HG02759 (cell line): ENCODE measurements at regions not wholly inside any gene's neighbourhood (a gene's known extent, or its start where the extent isn't known, plus 50 kb on each side); places are given as distances from the start of the nearest gene placed in this dataset.

Source experiments
- ATAC-seq: cut with Tn5 transposase; IDR thresholded peaks from one replicate; pipeline ENCODE4 v1.9.1; 2021; ENCODE audit warnings: mild to moderate bottlenecking, moderate library complexity; ENCODE audit not compliant: unreplicated experiment

DNA sequence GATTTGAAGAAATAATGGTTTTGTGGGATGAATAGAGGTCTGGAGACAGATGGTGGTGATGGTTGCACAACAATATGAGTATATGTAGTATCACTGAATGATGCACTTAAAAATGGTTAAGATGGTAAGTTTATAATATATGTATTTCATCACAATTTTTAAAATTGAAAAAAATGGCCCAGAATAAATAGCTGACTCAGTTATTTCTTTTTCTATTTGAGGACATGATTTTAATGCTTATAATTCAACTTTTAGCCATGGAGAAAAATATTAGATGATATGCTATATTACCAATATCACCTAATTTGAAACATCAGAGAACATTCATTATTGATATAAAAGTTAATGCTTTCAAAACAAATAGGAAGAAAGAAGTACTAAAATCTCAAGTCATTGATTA, 339.8 kb upstream of the LINC00305 start:
- no peak for ATAC-seq

- no peak for ATAC-seq
Measured at GRCh38 chr18:64474773-64475172, 325.9 kb upstream of the LINC00305 start.

- ATAC-seq = no peak
Measured at GRCh38 chr18:64474255-64474654, 325.4 kb upstream of the LINC00305 start.

- ATAC-seq = no peak
Measured at GRCh38 chr18:64449434-64449833, 300.5 kb upstream of the LINC00305 start.

DNA sequence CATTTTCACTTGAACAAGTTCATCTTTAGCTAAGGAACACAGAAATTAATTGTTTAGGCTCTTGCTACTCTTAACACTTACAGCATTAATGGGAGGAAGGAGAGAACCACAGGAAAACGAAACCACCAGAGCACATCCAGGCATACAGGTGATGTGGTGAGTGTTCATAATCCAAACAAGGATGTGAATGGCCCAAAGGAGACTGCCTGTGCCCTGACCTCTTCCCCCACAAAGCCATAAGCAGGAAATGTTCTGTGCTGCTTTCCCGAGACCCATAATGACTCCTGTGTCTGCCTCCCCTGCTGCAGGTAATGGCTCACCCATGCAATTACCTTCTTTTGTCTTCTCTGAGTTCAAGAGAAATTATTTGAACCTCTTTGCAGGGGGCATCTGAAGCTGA, 295.9 kb upstream of the LINC00305 start:
- no peak for ATAC-seq

DNA sequence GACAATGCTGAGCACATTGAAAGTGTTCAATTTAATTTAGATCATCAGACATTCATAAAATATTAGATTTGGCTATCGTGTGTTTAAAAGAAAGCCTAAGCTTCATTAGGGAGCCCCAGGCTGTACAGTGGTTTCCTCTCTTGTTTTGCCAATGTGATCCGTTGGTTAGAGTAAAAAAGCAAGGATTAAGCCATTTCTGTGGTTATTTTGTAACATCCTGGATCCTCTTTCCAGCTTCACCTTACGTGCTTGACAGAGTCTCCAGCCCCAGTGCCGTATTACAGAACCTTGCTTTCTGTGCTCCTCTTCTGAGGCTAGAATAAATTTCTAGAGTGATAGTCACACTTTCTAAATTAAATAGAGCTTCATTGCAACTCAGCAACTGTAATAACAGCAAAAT, 289.3 kb upstream of the LINC00305 start:
- no peak for ATAC-seq

- no peak for ATAC-seq
Measured at GRCh38 chr18:64436111-64436510, 287.2 kb upstream of the LINC00305 start.

DNA sequence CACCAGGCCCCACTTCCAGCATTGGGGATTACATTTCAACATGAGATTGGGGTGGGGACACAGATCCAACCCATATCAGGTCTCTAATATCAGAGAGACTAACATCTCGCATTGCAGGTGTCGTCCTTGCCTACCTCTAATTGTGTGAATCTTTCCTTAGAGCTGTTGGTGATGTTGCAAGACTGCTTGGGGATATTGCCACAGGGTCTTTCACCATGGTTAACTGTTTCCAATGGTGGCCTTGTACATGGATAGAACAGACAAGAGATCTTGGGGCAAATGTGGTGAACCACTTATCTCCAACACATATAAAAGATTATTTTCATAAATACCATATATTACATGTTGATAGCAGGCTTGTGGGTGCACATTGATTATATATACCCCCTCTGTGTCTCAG, 270.3 kb upstream of the LINC00305 start:
- ATAC-seq = no peak

DNA sequence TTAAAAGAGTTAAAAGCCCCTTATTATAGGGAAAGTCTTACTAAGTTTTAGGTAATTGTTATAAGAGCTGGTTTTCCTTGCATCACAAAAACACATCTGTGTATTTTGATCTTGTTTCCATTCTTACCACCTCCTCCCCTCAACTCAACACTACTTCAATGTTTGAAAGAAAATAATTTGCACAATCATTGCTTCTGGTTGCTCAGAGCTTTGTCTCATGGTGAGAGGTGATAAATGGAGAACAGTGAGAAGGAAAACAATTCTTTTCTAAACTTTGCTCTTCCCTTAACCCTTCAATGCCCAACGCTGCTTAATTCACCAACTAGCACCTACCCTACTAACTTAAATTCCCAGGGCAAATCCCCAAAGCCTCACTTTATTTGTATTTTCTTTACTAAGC, 268.1 kb upstream of the LINC00305 start:
- no peak for ATAC-seq

DNA sequence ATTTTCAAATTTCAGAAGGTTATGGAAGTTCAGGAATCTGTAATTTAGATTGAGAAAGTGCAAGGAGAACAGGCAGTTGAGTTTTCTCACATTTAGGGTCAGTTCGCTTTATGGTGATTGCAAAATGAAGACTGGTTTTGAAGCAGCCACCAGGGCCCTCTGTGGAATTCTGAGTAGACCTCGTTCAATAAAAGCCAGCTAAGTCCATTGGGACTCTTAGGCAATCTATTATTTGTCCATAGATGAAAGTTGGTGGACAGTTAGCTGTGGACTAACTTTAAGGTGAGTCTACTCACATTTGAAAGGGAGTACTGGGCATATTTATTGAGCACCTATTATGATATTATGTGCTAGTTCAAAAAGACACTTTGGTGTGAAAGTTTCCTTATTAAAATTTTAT, 266.3 kb upstream of the LINC00305 start:
- no peak for ATAC-seq

DNA sequence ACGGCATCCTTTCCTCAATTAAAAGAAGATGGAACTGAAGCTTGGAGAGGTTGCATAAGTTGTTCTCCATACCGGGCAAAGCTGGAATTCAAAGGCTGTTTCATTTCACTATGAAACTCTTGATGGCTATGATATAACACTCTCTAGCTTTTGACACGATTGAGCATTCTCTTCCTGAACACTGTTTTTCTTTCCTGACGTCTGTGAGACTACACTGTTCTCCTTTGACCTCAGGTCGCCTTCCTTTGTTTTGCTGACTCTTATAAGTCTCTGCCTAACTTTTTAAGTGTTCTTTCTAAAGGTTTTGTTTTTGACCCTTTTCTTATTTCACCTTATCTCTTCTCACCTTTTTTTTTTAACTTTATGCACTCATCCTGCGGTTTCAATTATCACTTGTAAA, 261.8 kb upstream of the LINC00305 start:
- ATAC-seq = no peak

GRCh38 chr18:64409511-64409910, 260.6 kb upstream of the LINC00305 start:
- no peak for ATAC-seq

DNA sequence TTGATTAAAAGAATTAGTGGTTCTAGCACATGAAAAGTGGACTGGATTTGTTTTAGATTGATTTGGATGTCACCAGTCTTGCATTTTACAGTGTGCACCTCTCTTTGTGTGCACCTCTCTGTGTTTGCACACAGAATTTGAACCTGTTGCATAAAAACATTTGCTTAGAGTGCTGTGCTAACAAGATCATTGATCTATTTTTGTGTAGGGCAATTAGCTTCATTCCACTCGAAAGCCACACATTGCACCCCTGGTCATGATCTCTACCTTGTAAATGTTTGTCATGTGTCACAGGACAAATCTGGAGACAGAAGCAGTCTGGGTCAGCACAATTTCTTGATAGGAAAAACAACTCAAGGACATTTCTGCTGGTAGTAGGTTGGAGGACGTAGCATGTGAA, 258.7 kb upstream of the LINC00305 start:
- no peak for ATAC-seq

DNA sequence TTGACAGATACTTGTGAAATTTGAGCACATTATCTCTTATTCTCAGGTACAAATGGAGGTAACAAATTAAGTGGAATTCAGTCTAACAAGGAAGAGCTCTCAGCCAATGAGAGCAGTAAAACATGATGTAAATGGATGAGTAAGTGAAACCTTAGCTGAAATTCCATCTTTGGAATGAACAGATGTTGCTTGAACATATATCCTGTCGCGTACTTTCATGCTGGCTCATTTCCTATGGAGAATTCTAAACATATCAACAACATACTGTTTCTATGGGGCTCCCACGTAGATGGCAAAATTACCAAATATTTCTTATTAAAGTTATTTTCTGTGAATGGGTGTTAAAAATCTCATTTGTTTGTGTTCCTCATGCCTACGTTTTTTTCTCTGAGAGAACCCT, 256.3 kb upstream of the LINC00305 start:
- no peak for ATAC-seq

- ATAC-seq = no peak
Measured at GRCh38 chr18:64403784-64404503, 255.1 kb upstream of the LINC00305 start.

- ATAC-seq = no peak
Measured at GRCh38 chr18:64402636-64403035, 253.7 kb upstream of the LINC00305 start.

DNA sequence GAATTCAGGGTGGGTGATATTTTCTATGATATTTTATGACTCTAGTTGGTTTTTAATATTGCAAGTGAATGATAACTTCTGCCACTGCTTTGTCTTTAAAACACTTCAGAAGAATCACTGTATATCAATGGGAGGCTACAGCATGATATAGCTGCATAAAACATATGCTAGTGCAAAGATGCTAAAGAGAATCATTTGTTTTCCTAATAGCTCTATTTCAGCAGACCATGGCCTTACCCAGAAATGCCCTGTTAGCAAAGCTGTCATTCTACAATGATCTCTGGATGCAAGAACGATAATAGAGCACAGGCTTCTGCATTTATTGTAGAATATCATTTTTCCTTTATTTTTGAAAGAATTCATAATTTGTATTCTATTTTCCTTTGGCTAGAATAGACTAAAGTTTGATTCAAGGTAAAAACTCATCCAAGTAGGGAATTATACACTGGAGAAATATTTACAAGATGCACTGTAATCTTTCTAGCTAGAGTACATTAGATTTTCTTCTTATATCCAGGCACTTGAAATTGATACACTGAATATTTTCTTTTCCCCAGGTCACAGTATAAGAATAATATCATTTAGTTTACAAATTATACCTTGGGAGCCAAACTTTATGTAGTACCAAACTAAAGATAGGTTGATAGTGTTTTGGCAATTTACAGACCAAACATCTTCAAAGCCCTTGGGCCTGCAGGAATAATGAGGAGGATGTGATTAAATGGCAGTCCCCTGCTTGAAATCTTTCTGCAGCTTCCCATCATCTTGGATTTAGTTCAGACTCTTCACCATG, 252.6 kb upstream of the LINC00305 start:
- no peak for ATAC-seq

DNA sequence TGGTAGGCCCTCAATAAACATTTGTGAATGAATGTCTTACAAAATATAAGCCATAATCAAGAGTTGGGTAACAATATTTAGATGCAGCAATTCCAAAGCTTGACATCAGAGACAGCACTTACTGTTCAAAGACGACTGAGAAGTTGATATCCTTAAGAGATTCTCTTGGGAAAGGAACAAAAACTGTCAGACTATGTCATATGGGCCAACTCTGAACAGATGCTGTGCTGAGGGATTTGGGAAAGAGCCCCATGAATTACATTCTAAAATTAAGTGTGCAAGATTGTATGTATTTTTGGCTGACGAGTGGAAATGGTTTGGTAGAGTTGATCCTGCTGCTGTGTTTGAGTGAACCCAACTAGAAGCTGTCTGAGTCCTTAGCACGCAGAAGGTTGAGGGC, 250.7 kb upstream of the LINC00305 start:
- ATAC-seq = no peak

DNA sequence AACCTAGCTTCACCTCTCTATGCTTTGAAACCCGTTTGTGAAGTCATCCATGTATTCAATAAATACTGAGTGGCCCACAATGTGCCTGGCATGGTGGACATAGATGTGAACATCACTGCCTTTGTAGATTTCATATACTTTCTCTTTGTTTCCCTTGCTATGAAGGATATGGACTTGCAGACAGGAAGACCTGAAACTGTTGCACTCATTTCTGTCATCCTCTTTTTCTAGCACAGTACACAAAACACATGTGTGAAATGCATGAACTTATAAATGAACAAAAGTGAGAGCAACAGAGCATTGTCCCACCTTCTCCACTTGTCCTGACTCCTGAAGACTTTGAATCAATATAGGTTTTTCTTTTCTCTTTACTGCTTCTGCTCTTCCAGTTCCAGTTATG, 249.4 kb upstream of the LINC00305 start:
- no peak for ATAC-seq

DNA sequence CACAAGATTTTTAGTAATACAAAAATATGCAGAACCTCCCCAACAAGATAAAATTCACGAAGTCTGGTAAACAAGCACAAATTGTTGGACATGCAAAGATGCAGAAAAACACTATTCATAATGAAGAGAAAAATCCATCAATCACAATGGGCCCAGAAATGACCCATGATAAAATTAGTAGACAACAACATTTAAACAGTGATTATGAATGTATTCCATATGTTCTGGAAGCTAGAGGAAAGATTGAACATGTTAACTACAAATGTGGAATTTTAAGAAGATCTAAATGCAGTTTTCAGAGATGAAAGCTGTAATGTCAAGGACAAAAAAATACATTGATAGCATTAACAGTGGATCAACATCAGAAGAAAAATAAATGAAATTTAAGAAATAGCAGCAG, 243.3 kb upstream of the LINC00305 start:
- ATAC-seq = no peak

DNA sequence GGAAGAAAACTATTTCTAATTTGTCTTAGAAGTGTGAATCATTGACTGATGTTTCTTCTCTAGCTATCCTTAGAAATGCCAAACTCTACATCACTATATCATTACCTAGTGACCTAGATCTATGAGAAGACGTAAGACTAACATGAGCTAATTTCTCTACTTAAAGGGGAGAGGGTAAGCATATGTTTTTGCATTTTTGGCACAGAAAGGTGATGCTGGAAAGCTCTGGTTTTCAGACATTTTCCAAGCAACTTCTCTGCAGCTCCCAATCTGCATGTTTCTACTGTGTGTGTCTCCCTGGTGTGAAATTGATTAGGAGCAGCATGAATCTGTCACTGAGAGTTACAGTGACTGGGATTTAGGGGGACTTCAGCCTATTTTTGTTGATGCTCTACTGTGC, 235.2 kb upstream of the LINC00305 start:
- no peak for ATAC-seq

- ATAC-seq = peak; percentile 88
Measured at GRCh38 chr18:64380117-64380516, 231.2 kb upstream of the LINC00305 start.

- peak; percentile 22 for ATAC-seq
Measured at GRCh38 chr18:64379662-64380061, 230.8 kb upstream of the LINC00305 start.
